ENCODE measurements at regions not wholly inside any gene's neighbourhood (a gene's known extent, or its start where the extent isn't known, plus 50 kb on each side); places are given as distances from the start of the nearest gene placed in this dataset.
"Not testable (repeated sequence)": the region's sequence is repeated elsewhere in the genome, so short reads cannot be mapped to it uniquely, and the experiment has no call there.

DNA sequence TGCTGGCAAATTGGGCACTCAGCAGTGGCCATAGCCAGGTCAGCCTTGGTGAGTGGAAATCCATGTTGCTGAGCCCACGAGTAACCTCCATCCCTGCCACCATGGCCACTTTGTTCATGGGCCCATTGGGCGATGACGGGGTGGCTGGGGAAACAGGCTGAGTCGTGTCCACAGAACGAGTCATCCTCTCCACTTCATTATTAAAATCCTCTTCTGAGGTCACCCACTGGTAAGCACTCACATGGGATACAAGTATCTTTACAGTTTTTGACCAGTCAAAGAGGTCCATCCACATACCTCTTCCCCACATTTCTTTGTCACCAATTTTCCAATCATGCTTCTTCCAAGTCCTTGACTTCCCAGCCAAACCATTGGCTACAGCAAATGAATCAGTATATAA lies 742.4 kb upstream of the RGMB start:
- in situ Hi-C loops (cut with HindIII; ENCODE audit: low pct_unique_long_range_greater_than_20kb, low sequenced_read_pairs), result not testable (repeated sequence)

DNA sequence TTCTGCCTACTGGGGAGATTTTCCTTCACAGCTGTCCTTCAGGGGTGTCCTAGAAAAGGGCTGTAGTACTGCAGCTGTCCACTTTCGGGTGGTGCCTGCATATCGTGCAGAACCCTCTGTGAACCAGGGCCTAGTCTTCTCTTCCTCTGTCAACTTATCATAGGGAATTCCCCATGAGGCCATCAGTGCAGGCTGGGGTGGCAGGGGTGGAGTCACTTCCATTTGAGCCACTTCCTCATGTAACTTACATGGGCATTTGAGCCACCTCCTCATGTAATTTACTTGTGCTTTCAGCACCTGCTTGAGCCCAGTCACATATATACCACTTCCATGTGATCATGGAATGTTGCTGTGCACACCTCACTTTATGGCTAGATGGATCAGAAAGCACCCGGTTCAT lies 742.0 kb upstream of the RGMB start:
- in situ Hi-C loops (cut with HindIII; ENCODE audit: low pct_unique_long_range_greater_than_20kb, low sequenced_read_pairs), result no loop called here
- DNase-seq (ENCODE audit: low read depth), result no peak

More for the DNA sequence above, 742.4 kb upstream of the RGMB start:
- not testable (repeated sequence) for DNase-seq (ENCODE audit: low read depth)

DNA sequence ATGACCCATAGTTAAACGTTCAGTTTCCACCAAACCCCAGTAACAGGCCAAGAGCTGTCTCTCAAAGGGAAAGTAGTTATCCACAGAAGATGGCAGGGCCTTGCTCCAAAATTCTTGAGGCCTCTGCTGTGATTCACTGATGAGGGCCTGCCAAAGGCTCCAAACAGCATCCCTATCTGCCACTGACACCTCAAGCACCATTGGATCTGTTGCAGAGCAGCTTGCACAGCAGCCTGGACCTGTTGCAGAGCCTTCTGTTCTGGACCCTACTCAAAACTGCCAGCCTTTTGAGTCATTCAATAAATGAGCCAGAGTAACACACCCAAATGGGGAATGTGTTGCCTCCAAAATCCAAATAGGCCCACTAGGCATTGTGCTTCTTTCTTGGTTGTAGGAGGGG lies 741.5 kb upstream of the RGMB start:
- in situ Hi-C loops (cut with HindIII; ENCODE audit: low pct_unique_long_range_greater_than_20kb, low sequenced_read_pairs), result no loop called here
- DNase-seq (ENCODE audit: low read depth), result no peak

DNA sequence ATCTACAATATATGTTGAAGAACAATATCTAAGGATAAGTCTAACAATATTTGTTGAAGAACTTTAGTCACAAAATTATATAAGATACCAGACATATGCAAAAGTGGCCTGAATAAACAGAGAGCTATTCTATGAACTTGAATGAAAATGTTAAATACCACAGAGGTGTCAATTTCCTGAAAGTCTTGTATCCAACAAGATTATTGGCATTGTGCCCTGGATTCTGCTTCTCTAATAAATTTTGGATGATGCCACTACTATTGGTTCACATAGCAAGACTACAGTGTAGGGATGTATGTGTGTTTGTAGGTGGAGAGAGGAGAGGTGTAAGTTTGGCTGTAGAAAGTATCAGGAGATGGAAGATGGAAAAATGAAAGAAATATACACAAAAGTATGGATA lies 731.8 kb upstream of the RGMB start:
- in situ Hi-C loops (cut with HindIII; ENCODE audit: low pct_unique_long_range_greater_than_20kb, low sequenced_read_pairs), result no loop called here

DNA sequence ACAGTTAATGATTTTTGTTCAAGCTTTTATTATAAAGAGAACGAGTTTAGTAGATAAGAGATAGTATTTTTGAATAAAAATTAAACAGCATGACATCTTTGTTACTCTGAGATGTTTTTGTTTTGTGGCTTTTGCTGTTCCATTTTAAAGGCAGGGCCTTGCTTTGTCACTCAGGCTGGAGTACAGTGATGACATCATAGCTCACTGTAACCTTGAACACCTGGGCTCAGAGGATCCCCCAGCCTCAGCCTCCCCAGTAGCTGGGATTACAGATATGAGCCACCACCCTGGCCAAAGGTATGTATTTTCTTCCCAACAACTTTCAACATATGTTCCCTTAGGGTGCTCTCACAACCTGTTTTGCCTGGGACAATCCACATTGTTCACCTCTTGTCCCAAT lies 730.9 kb upstream of the RGMB start:
- DNase-seq (ENCODE audit: low read depth), result no peak
- in situ Hi-C loops (cut with HindIII; ENCODE audit: low pct_unique_long_range_greater_than_20kb, low sequenced_read_pairs), result no loop called here

More for the DNA sequence above, 731.8 kb upstream of the RGMB start:
- no peak for DNase-seq (ENCODE audit: low read depth)

GRCh38 chr5:98042961-98043360 lies 730.5 kb upstream of the RGMB start:
- no peak for DNase-seq (ENCODE audit: low read depth)
- in situ Hi-C loops (cut with HindIII; ENCODE audit: low pct_unique_long_range_greater_than_20kb, low sequenced_read_pairs), result no loop called here

GRCh38 chr5:98050583-98050982 lies 722.9 kb upstream of the RGMB start:
- in situ Hi-C loops (cut with HindIII; ENCODE audit: low pct_unique_long_range_greater_than_20kb, low sequenced_read_pairs), result no loop called here
- no peak for DNase-seq (ENCODE audit: low read depth)

DNA sequence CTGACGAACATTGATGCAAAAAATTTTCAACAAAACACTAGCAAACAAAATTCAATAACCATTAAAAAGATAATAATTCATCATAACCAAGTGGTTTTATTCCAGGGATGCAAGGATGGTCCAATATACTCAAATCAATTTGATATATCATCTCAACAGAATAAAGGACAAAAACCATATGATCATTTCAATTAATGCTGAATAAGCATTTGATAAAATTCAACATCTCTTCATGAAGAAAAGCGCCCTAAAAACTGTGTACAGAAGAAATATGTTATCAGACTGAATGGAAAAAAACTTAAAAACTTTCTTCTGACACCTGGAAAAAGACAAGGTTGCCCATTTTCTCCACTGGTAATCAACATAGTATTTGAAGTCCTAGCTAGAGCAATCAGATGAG lies 720.3 kb upstream of the RGMB start:
- in situ Hi-C loops (cut with HindIII; ENCODE audit: low pct_unique_long_range_greater_than_20kb, low sequenced_read_pairs), result no loop called here

GRCh38 chr5:98060148-98060547 lies 713.3 kb upstream of the RGMB start:
- in situ Hi-C loops (cut with HindIII; ENCODE audit: low pct_unique_long_range_greater_than_20kb, low sequenced_read_pairs), result no loop called here

More for the DNA sequence above, 720.3 kb upstream of the RGMB start:
- no peak for DNase-seq (ENCODE audit: low read depth)

DNA sequence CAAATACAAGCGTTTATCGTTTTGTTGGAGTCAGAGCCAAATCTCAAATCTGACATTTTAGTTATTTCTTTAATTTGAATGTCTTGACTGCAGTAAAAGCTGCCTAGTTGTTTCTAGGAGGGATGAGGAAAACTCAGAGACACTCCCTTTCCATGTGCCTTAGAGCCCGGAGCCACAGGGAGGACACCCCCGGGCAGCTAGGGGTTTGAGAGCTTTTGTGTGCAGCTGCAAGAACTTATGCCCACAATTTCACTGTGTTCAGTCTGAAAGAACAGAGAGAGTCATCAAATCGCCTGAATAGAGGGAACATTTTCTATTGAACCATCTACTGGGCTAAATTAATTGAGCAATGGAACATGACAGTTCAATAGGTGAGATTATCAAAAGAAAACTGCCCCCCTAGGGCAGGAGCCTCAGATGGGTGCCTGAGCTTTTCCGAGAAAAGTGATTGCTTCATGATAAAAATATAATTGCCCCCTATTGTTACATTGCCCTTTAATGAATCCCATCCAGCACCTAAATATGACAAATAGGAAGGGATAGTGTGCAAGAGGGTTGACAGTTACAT lies 709.3 kb upstream of the RGMB start:
- in situ Hi-C loops (cut with HindIII; ENCODE audit: low pct_unique_long_range_greater_than_20kb, low sequenced_read_pairs), result no loop called here
- DNase-seq (ENCODE audit: low read depth), result no peak

More at GRCh38 chr5:98060148-98060547, 713.3 kb upstream of the RGMB start:
- DNase-seq (ENCODE audit: low read depth), result no peak

- in situ Hi-C loops (cut with HindIII; ENCODE audit: low pct_unique_long_range_greater_than_20kb, low sequenced_read_pairs), result no loop called here
- no peak for DNase-seq (ENCODE audit: low read depth)
Measured at GRCh38 chr5:98065261-98065909, 708.1 kb upstream of the RGMB start.

GRCh38 chr5:98066910-98067309 lies 706.6 kb upstream of the RGMB start:
- DNase-seq (ENCODE audit: low read depth), result no peak
- in situ Hi-C loops (cut with HindIII; ENCODE audit: low pct_unique_long_range_greater_than_20kb, low sequenced_read_pairs), result no loop called here

DNA sequence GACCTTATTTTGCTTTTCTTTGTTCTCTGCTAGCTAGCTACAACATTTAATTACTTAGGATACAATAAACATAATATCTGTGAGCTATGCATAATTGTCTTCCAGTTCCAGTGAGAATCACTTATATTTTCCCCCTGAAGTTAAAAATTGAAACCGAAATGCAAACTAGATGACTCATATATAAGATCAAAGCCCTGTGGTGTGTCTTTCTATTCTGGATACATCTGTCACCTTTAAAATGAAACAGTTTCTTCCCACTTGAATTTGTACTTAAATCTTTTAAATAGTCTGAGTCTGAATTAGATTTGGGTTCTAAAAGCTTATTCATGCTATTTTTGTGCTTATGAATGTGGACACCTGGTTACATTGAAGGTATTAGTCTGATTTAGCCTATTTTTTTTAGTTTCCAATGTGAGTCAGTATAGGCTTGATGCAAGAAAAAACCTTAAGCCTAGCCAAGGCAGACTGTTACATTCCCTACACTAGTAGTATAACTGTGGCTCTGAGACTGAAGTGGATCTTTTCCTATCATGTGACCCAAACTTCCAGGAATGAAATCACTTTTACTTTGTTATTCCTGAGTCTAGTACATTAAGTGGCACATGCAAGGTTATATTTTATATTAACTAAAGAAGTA lies 703.5 kb upstream of the RGMB start:
- no peak for DNase-seq (ENCODE audit: low read depth)
- in situ Hi-C loops (cut with HindIII; ENCODE audit: low pct_unique_long_range_greater_than_20kb, low sequenced_read_pairs), result no loop called here

- in situ Hi-C loops (cut with HindIII; ENCODE audit: low pct_unique_long_range_greater_than_20kb, low sequenced_read_pairs), result no loop called here
- no peak for DNase-seq (ENCODE audit: low read depth)
Measured at GRCh38 chr5:98072921-98073320, 700.5 kb upstream of the RGMB start.

- no peak for DNase-seq (ENCODE audit: low read depth)
- in situ Hi-C loops (cut with HindIII; ENCODE audit: low pct_unique_long_range_greater_than_20kb, low sequenced_read_pairs), result no loop called here
Measured at GRCh38 chr5:98076501-98076900, 697.0 kb upstream of the RGMB start.

DNA sequence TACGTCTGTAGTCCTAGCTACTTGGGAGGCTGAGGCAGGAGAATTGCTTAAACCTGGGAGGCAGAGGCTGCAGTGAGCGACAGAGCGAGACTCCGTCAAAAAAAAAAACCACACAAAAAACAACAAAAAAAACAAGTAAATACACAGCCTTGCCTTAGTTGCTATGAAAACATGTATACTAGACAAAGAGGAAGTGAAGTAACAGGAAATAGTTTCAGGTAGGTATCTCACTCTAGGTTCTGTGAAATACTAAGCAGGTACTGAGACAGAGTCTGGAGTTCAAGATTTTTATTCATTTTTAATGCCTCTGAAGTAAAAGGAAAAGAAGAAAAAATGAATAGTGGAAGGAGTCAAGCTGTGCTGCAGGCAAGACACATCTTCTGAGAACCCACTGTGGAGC lies 687.9 kb upstream of the RGMB start:
- DNase-seq (ENCODE audit: low read depth), result no peak
- in situ Hi-C loops (cut with HindIII; ENCODE audit: low pct_unique_long_range_greater_than_20kb, low sequenced_read_pairs), result no loop called here

GRCh38 chr5:98095072-98095471 lies 678.4 kb upstream of the RGMB start:
- in situ Hi-C loops (cut with HindIII; ENCODE audit: low pct_unique_long_range_greater_than_20kb, low sequenced_read_pairs), result no loop called here
- no peak for DNase-seq (ENCODE audit: low read depth)

DNA sequence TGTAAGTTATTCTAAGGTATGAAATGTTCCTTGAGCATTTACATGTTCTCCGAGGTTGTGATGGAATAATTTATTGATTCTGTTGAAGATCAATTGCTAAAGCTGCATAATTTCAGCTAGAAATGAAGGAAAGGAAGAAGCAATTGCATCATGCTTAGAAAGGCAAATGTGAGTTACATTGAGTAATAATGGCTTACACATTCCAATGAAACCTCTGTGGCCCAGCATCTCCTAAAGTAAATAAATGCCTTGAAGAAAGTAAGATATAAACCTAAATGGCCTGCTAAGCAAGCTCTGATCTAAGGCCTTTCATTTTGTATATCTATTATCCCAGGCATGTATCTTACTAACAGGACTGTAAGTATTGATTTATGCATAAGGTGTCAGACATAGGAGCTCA lies 677.3 kb upstream of the RGMB start:
- DNase-seq (ENCODE audit: low read depth), result no peak
- in situ Hi-C loops (cut with HindIII; ENCODE audit: low pct_unique_long_range_greater_than_20kb, low sequenced_read_pairs), result no loop called here

DNA sequence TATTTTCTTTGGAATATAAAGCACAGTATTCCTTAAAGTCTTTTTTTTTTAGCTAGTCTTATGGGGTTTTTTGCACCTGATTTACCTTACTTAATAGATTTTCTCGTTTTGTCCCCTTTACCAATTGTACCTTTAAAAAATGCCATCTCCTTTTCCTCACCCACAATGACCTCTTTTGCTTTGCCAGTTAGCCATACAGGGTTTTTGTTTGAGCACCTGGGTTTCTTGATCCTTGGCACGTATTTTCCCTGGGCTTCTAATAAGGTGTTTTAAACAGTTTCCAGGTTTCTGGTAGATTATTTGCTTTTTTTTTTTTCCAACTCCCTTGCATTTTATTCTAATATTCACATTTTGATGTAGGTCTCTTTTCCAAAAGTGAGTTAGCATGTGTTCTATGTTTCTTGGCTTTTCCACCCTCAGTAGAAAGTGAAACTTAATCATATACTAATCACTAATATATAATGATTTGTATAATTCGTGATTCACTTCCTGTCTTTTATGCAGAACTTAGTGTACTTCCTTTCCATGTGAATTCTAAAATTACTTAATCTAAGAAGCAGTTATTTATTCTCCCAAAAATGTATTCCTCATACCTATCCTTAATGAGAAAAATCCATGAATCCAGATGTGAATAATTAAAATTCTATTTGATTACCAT lies 673.9 kb upstream of the RGMB start:
- in situ Hi-C loops (cut with HindIII; ENCODE audit: low pct_unique_long_range_greater_than_20kb, low sequenced_read_pairs), result no loop called here
- DNase-seq (ENCODE audit: low read depth), result no peak

Data from Caki2 (cell line).